ENCODE measurements at regions not wholly inside any gene's neighbourhood (a gene's known extent, or its start where the extent isn't known, plus 50 kb on each side); places are given as distances from the start of the nearest gene placed in this dataset.
"Not testable (repeated sequence)": the region's sequence is repeated elsewhere in the genome, so short reads cannot be mapped to it uniquely, and the experiment has no call there.

DNA sequence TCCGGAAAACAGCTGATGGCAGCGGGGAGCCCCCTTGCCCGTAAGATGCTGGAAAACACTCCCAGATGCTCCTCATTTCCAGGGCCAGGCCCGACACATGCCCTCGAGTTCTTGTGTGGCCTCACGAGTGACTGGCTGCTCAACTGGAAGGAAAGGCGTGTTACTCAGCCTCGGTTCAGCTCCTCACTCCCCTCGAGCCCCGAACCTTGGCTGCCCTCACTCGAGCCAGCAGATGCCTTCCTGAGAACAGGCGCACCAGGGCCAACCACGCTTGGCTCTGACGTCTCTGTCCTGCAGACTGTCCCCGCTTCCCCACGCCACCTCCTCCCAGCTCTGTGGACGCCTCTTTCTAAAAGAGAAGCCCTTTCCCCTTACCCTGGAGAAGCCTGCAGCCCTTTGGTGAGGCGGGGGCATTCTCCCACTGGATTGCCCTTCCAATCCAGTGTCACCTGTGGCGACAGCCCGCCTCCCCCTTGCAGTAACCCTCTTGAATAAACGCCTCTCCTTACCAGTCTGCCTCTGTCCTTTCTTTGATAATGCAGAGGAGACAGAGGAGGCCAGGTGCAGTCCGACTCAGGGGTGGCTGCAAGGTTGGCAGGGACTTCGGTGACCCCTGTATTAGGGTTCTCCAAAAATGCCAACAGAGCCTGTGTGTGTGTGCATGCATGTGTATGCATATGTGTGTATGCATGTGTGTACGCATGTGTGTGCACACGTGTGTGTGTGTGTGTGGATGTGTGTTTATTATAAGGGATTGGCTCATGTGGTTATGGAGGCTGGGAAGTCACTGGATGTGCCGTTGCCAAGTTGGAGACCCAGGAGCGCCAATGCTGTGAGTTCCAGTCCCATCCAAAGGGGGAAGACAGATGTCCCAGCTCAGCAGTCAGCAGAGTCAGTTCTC lies 166.3 kb downstream of the KIF26A start:
- Histone ChIP-seq H3K4me1 (ENCODE audit: insufficient read depth, low read length) (no peaks in the 10 kb centered on the region), H3K36me3 (ENCODE audit: insufficient read depth, low read length) (no peaks in the 10 kb centered on the region), H2AFZ (ENCODE audit: low read depth, low read length) (no peak overlapping the region), H3K9me3 (ENCODE audit: low read length) (no peaks in the 10 kb centered on the region), H3K4me3 (ENCODE audit: low read length) (no peak overlapping the region), H3K27me3 (ENCODE audit: insufficient read depth, low read length) (no peaks in the 10 kb centered on the region)

GRCh38 chr14:104305511-104306449 lies 167.4 kb downstream of the KIF26A start:
- Histone ChIP-seq H3K4me3 (ENCODE audit: low read length) (no peak overlapping the region), H2AFZ (ENCODE audit: low read depth, low read length) (no peak overlapping the region), H3K36me3 (ENCODE audit: insufficient read depth, low read length) (no peaks in the 10 kb centered on the region), H3K4me1 (ENCODE audit: insufficient read depth, low read length) (no peaks in the 10 kb centered on the region), H3K27me3 (ENCODE audit: insufficient read depth, low read length) (no peaks in the 10 kb centered on the region), H3K9me3 (ENCODE audit: low read length) (no peaks in the 10 kb centered on the region)

DNA sequence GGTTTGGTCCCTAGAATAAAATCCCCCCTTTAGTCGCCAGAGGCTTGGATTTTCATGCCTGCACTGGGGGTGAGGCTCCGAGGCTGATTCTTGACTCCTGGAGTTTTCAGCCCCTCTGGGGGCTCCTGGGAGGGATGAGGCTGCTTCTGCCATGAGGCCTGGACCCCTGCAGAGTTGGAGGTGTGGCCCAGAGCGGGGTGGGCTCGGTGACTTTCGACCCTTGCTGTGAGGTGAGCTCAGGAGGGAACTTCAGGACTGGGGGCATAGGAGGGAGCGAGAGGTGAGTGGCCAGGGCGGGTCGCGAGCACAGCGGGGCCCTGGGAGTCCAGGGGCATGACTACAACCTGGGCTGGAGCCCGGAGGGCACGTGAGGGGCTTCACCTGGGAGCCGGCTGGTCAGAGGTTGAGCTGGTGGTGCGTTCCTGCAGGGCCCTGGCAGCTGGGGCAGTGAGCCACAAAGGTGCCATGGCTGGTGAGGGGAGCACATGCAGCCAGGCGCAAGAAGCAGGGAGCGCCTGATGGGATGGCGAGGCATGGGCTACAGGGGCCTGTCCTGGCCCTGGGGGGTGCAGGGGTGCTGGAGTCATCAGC lies 168.2 kb downstream of the KIF26A start:
- Histone ChIP-seq H3K4me1 (ENCODE audit: insufficient read depth, low read length) (no peaks in the 10 kb centered on the region), H3K27me3 (ENCODE audit: insufficient read depth, low read length) (no peaks in the 10 kb centered on the region), H2AFZ (ENCODE audit: low read depth, low read length) (no peak overlapping the region), H3K4me3 (ENCODE audit: low read length) (no peak overlapping the region), H3K9me3 (ENCODE audit: low read length) (no peaks in the 10 kb centered on the region), H3K36me3 (ENCODE audit: insufficient read depth, low read length) (no peaks in the 10 kb centered on the region)

- Histone ChIP-seq H3K4me3 (ENCODE audit: low read length) (no peak overlapping the region), H2AFZ (ENCODE audit: low read depth, low read length) (no peak overlapping the region), H3K4me1 (ENCODE audit: insufficient read depth, low read length) (no peaks in the 10 kb centered on the region), H3K27me3 (ENCODE audit: insufficient read depth, low read length) (no peaks in the 10 kb centered on the region), H3K9me3 (ENCODE audit: low read length) (no peaks in the 10 kb centered on the region), H3K36me3 (ENCODE audit: insufficient read depth, low read length) (no peaks in the 10 kb centered on the region)
Measured at GRCh38 chr14:104307246-104307626, 168.8 kb downstream of the KIF26A start.

- Histone ChIP-seq H3K9me3 (ENCODE audit: low read length) (no peaks in the 10 kb centered on the region), H2AFZ (ENCODE audit: low read depth, low read length) (no peak overlapping the region), H3K4me1 (ENCODE audit: insufficient read depth, low read length) (no peaks in the 10 kb centered on the region), H3K4me3 (ENCODE audit: low read length) (no peak overlapping the region), H3K27me3 (ENCODE audit: insufficient read depth, low read length) (no peaks in the 10 kb centered on the region), H3K36me3 (ENCODE audit: insufficient read depth, low read length) (no peaks in the 10 kb centered on the region)
Measured at GRCh38 chr14:104307627-104308401, 169.4 kb downstream of the KIF26A start.

DNA sequence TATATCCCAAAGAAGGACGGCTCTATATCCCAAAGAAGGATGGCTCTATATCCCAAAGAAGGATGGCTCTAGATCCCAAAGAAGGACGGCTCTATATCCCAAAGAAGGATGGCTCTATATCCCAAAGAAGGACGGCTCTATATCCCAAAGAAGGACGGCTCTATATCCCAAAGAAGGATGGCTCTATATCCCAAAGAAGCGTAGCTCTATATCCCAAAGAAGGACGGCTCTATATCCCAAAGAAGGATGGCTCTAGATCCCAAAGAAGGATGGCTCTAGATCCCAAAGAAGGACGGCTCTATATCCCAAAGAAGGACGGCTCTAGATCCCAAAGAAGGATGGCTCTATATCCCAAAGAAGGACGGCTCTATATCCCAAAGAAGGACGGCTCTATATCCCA lies 170.1 kb downstream of the KIF26A start:
- H3K9me3 ChIP-seq (ENCODE audit: low read length); H3K36me3 ChIP-seq (ENCODE audit: insufficient read depth, low read length); H3K27me3 ChIP-seq (ENCODE audit: insufficient read depth, low read length); H2AFZ ChIP-seq (ENCODE audit: low read depth, low read length); H3K4me1 ChIP-seq (ENCODE audit: insufficient read depth, low read length); H3K4me3 ChIP-seq (ENCODE audit: low read length): not testable (repeated sequence)

DNA sequence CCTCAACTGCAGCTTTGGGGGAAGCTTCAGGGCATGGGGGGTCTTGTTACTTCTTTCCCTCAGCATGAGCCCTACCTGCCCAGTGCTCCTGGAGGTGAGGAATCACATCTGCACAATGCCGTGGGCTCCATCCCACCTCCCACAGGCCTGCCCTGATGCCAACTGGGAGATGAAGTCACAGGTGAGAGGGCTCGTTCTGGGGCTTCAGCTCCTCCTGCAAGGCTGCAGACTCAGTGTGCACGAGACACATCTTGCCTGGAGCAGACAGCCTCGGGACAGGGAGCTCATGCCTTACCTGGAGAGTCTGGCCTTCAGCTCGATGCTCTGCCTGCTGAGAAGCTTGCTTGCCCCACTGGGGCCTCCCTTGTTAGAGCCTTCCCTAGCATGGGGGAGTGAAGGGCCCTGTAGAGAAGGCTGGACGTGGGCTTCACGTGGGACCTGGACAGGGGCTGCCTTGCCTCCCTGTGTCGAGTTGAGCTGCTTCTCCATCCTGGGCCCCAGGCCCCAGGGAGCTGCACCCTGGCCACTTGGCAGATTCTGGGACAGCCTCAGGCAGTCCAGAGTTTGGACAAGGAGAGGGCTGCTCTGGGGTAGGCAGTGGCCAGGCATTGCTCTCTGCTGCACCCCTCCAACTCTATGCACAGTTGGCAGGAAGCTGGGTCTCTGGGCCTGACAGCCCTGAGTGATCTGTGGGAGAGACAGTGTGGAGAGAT lies 171.4 kb downstream of the KIF26A start:
- Histone ChIP-seq H3K4me3 (ENCODE audit: low read length) (no peak overlapping the region), H2AFZ (ENCODE audit: low read depth, low read length) (no peak overlapping the region), H3K36me3 (ENCODE audit: insufficient read depth, low read length) (no peaks in the 10 kb centered on the region), H3K27me3 (ENCODE audit: insufficient read depth, low read length) (peaks cover 5% of the 10 kb centered on the region), H3K4me1 (ENCODE audit: insufficient read depth, low read length) (no peaks in the 10 kb centered on the region), H3K9me3 (ENCODE audit: low read length) (no peaks in the 10 kb centered on the region)

GRCh38 chr14:104311358-104311757 lies 173.0 kb downstream of the KIF26A start:
- Histone ChIP-seq H2AFZ (ENCODE audit: low read depth, low read length) (no peak overlapping the region), H3K4me3 (ENCODE audit: low read length) (no peak overlapping the region), H3K9me3 (ENCODE audit: low read length) (no peaks in the 10 kb centered on the region), H3K27me3 (ENCODE audit: insufficient read depth, low read length) (peaks cover 7% of the 10 kb centered on the region), H3K36me3 (ENCODE audit: insufficient read depth, low read length) (no peaks in the 10 kb centered on the region), H3K4me1 (ENCODE audit: insufficient read depth, low read length) (no peaks in the 10 kb centered on the region)

GRCh38 chr14:104313674-104314073 lies 175.3 kb downstream of the KIF26A start:
- no peaks in the 10 kb centered on the region for H3K4me1 ChIP-seq (ENCODE audit: insufficient read depth, low read length)
- no peak overlapping the region for H2AFZ ChIP-seq (ENCODE audit: low read depth, low read length)
- no peak overlapping the region for H3K4me3 ChIP-seq (ENCODE audit: low read length)
- peaks cover 28% of the 10 kb centered on the region for H3K27me3 ChIP-seq (ENCODE audit: insufficient read depth, low read length)
- H3K9me3 ChIP-seq (ENCODE audit: low read length), result no peaks in the 10 kb centered on the region
- no peaks in the 10 kb centered on the region for H3K36me3 ChIP-seq (ENCODE audit: insufficient read depth, low read length)

DNA sequence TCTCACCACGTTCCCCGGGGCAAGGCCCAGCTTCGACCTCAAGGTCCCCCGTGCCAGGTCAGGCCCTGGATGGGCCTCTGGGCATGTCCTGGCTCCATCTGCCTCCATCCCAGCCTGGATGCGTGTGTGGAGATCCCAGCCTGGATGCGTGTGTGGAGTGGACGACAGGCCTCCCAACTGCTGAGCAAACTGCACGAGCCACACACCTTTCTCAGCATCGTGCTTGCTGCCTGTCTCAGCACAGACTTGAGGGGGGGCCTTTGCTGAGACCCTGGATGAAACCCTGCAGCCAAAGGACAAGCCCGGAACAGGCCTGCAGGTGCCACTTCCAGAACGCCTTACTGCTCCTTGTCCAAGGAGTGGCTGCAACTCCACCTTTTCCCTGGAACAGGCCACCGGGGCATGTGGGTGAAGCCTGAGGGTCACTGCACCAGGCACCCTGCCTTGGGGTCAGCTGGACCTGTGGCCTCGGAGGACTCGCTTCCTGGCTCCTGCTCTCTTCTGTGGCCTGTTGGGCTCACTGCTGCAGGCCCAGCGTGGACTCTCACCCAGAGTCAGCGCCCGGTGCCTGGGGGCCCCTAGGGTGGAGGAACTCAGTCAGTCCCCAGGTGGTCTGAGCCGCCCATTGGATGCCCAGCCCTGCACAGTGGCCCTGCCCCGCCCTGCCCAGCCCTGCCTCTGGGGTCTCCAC lies 176.0 kb downstream of the KIF26A start:
- Histone ChIP-seq H3K36me3 (ENCODE audit: insufficient read depth, low read length) (no peaks in the 10 kb centered on the region), H2AFZ (ENCODE audit: low read depth, low read length) (no peak overlapping the region), H3K27me3 (ENCODE audit: insufficient read depth, low read length) (peaks cover 31% of the 10 kb centered on the region), H3K4me3 (ENCODE audit: low read length) (no peak overlapping the region), H3K9me3 (ENCODE audit: low read length) (no peaks in the 10 kb centered on the region), H3K4me1 (ENCODE audit: insufficient read depth, low read length) (no peaks in the 10 kb centered on the region)

GRCh38 chr14:104315169-104315568 lies 176.8 kb downstream of the KIF26A start:
- Histone ChIP-seq H3K27me3 (ENCODE audit: insufficient read depth, low read length) (peaks cover 38% of the 10 kb centered on the region), H3K4me3 (ENCODE audit: low read length) (no peak overlapping the region), H3K36me3 (ENCODE audit: insufficient read depth, low read length) (no peaks in the 10 kb centered on the region), H3K9me3 (ENCODE audit: low read length) (no peaks in the 10 kb centered on the region), H3K4me1 (ENCODE audit: insufficient read depth, low read length) (no peaks in the 10 kb centered on the region), H2AFZ (ENCODE audit: low read depth, low read length) (no peak overlapping the region)

- Histone ChIP-seq H2AFZ (ENCODE audit: low read depth, low read length) (no peak overlapping the region), H3K9me3 (ENCODE audit: low read length) (no peaks in the 10 kb centered on the region), H3K4me1 (ENCODE audit: insufficient read depth, low read length) (no peaks in the 10 kb centered on the region), H3K36me3 (ENCODE audit: insufficient read depth, low read length) (no peaks in the 10 kb centered on the region), H3K4me3 (ENCODE audit: low read length) (no peak overlapping the region), H3K27me3 (ENCODE audit: insufficient read depth, low read length) (peaks cover 38% of the 10 kb centered on the region)
Measured at GRCh38 chr14:104315625-104316024, 177.2 kb downstream of the KIF26A start.

Measured in neuron (in vitro differentiated cells).